ENCODE measurements at regions not wholly inside any gene's neighbourhood (a gene's known extent, or its start where the extent isn't known, plus 50 kb on each side); places are given as distances from the start of the nearest gene placed in this dataset.

- TF ChIP-seq CTCF (IDR thresholded peaks at IDR 0.05; ENCODE audit: insufficient read depth, low read length, poor library complexity, severe bottlenecking) (no peak), EZH2phosphoT487 (conservative IDR thresholded peaks at IDR 0.05; ENCODE audit: low read length) (no peak)
Measured at GRCh38 chr2:129623783-129624182, 355.7 kb upstream of the RAB6C start.
